NT2/D1 (cell line): ENCODE measurements at regions not wholly inside any gene's neighbourhood (a gene's known extent, or its start where the extent isn't known, plus 50 kb on each side); places are given as distances from the start of the nearest gene placed in this dataset.

ENCODE experiments used
- SUZ12 ChIP-seq: IDR thresholded peaks from 2 replicates; pipeline ENCODE4 v1.6.1; 2011; ENCODE audit not compliant: insufficient read length, insufficient read depth; ENCODE audit errors: extremely low read depth
- YY1 ChIP-seq: IDR thresholded peaks from 2 replicates; pipeline ENCODE4 v1.6.1; 2011; ENCODE audit not compliant: insufficient read length, insufficient read depth
- ZNF274 ChIP-seq: IDR thresholded peaks from 2 replicates; pipeline ENCODE4 v1.6.1; 2011; ENCODE audit warnings: mild to moderate bottlenecking, low read depth, low read length

DNA sequence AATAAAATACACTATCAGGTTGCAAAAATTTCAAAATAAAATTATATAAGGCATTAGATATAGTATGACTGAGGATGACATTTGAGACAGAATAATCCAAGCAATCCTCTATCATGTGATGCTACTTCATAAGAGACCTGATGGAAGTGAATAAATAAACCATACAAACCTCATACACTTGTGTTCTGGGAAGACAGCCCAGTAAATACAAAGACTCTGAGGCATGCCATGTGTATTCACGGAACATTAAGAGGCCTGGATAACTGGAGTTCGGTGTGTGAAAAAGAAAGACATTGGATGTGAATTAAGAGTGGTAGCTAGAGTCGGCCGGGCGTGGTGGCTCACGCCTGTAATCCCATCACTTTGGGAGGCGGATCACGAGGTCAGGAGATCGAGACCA lies 364.2 kb downstream of the ADAM29 start:
- TF ChIP-seq YY1 (no peak), SUZ12 (no peak), ZNF274 (no peak)
